ENCODE measurements at regions not wholly inside any gene's neighbourhood (a gene's known extent, or its start where the extent isn't known, plus 50 kb on each side); places are given as distances from the start of the nearest gene placed in this dataset.

GRCh38 chr6:28758046-28758817, 165.6 kb downstream of the TRIM27 start:
- H3K36me3 ChIP-seq, result no peaks in the 10 kb centered on the region
- DNase-seq, result no peak
- peaks cover 0 to 89% (median 10%) of the 10 kb centered on the region in 7 donors for H3K27me3 ChIP-seq (replicated peaks in 1 of 7)
- no peak overlapping the region for H3K27ac ChIP-seq
- TF ChIP-seq, protein P1, sequence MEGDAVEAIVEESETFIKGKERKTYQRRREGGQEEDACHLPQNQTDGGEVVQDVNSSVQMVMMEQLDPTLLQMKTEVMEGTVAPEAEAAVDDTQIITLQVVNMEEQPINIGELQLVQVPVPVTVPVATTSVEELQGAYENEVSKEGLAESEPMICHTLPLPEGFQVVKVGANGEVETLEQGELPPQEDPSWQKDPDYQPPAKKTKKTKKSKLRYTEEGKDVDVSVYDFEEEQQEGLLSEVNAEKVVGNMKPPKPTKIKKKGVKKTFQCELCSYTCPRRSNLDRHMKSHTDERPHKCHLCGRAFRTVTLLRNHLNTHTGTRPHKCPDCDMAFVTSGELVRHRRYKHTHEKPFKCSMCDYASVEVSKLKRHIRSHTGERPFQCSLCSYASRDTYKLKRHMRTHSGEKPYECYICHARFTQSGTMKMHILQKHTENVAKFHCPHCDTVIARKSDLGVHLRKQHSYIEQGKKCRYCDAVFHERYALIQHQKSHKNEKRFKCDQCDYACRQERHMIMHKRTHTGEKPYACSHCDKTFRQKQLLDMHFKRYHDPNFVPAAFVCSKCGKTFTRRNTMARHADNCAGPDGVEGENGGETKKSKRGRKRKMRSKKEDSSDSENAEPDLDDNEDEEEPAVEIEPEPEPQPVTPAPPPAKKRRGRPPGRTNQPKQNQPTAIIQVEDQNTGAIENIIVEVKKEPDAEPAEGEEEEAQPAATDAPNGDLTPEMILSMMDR (IDR thresholded peaks at IDR 0.05 in 8 of 11, conservative IDR thresholded peaks at IDR 0.05 in 3 of 11), result no peak
- TF ChIP-seq POLR2AphosphoS5 (IDR thresholded peaks at IDR 0.05) (no peak), POLR2A (IDR thresholded peaks at IDR 0.05) (no peak)
- intact Hi-C loops (cut with DNase I; ENCODE audit: low total_unique reads), result no loop called here
- no peak overlapping the region for H3K4me3 ChIP-seq
- peaks cover 0 to 26% (median 0%) of the 10 kb centered on the region in 8 donors for H3K9me3 ChIP-seq
- H3K4me1 ChIP-seq, result no peaks in the 10 kb centered on the region
- WGBS, 5 donors, result 44 to 59% (median 52%) methylated on average over 19 of the region's 19 CpGs

GRCh38 chr6:28758818-28759235, 165.0 kb downstream of the TRIM27 start:
- intact Hi-C loops (cut with DNase I; ENCODE audit: low total_unique reads), result no loop called here
- Histone ChIP-seq H3K9me3 (peaks cover 0 to 26% (median 0%) of the 10 kb centered on the region in 8 donors), H3K27me3 (replicated peaks in 1 of 7) (peaks cover 0 to 89% (median 15%) of the 10 kb centered on the region in 7 donors), H3K27ac (no peak overlapping the region), H3K36me3 (no peaks in the 10 kb centered on the region), H3K4me1 (no peaks in the 10 kb centered on the region), H3K4me3 (no peak overlapping the region)
- TF ChIP-seq POLR2AphosphoS5 (IDR thresholded peaks at IDR 0.05) (no peak), POLR2A (IDR thresholded peaks at IDR 0.05) (no peak)
- TF ChIP-seq, protein P1 (IDR thresholded peaks at IDR 0.05 in 8 of 11, conservative IDR thresholded peaks at IDR 0.05 in 3 of 11), result no peak
- 65 to 75% (median 72%) methylated on average over 6 of the region's 6 CpGs for whole genome bisulfite sequencing, 5 donors
- DNase-seq, result no peak

DNA sequence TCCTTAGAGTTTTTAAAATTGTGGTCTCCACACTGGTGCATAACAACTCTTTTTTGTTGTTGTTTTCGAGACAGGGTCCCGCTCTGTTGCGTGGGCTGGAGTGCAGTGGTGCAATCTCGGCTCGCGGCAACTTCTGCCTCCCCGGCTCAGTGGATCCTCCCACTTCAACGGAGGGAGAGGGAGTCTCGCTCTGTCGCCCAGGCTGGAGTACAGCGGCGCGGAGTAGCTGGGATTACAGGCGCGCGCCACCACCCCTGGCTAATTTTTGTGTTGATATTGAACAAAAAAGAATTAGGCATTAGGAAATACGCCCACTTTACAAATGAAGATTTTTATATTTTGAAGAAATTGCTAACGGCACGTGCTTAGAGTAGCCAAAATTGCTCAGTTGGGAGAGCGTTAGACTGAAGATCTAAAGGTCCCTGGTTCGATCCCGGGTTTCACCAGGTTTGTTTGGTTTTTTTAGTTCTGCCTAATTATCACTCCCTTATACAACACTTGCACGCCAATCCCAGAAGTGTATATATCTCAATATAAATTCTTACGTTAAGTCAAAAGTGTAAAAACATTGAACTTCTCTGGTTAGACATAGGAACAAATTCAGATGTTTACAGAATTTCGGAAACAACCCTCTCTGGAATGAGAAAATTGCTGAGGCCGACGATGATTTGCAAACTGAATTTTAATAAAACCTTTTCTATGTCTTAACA, 159.6 kb downstream of the TRIM27 start:
- intact Hi-C loops (cut with DNase I; ENCODE audit: low total_unique reads), result no loop called here
- H3K4me3 ChIP-seq, result no peak overlapping the region
- H3K4me1 ChIP-seq, result no peaks in the 10 kb centered on the region
- H3K9me3 ChIP-seq, result peaks cover 0 to 26% (median 2%) of the 10 kb centered on the region in 8 donors
- H3K27ac ChIP-seq, result no peak overlapping the region
- H3K27me3 ChIP-seq (replicated peaks in 1 of 7), result peaks cover 4 to 99% (median 68%) of the 10 kb centered on the region in 7 donors
- no peaks in the 10 kb centered on the region for H3K36me3 ChIP-seq
- 58 to 66% (median 63%) methylated on average over 27 of the region's 27 CpGs for WGBS, 5 donors
- DNase-seq, result no peak
- TF ChIP-seq POLR2AphosphoS5 (IDR thresholded peaks at IDR 0.05), result no peak
- TF ChIP-seq POLR2A (IDR thresholded peaks at IDR 0.05), result no peak

- no peak for DNase-seq
- H3K4me1 ChIP-seq, result no peaks in the 10 kb centered on the region
- H3K4me3 ChIP-seq, result no peak overlapping the region
- TF ChIP-seq POLR2AphosphoS5 (IDR thresholded peaks at IDR 0.05) (no peak), POLR2A (IDR thresholded peaks at IDR 0.05) (no peak)
- TF ChIP-seq, protein P1 (IDR thresholded peaks at IDR 0.05 in 8 of 11, conservative IDR thresholded peaks at IDR 0.05 in 3 of 11), result no peak
- no peaks in the 10 kb centered on the region for H3K36me3 ChIP-seq
- intact Hi-C loops (cut with DNase I; ENCODE audit: low total_unique reads), result no loop called here
- peaks cover 4 to 99% (median 74%) of the 10 kb centered on the region in 7 donors for H3K27me3 ChIP-seq (replicated peaks in 1 of 7)
- H3K9me3 ChIP-seq, result peaks cover 0 to 26% (median 2%) of the 10 kb centered on the region in 8 donors
- H3K27ac ChIP-seq, result no peak overlapping the region
- WGBS, 5 donors, result 30 to 46% (median 41%) methylated on average over 15 of the region's 15 CpGs
Measured at GRCh38 chr6:28764761-28765282, 159.0 kb downstream of the TRIM27 start.
